ENCODE measurements at regions not wholly inside any gene's neighbourhood (a gene's known extent, or its start where the extent isn't known, plus 50 kb on each side); places are given as distances from the start of the nearest gene placed in this dataset.
"Not testable (repeated sequence)": the region's sequence is repeated elsewhere in the genome, so short reads cannot be mapped to it uniquely, and the experiment has no call there.

- not testable (repeated sequence) for TF ChIP-seq CTCF, POLR2A (IDR thresholded peaks at IDR 0.05)
These were observed 187.4 kb downstream of the TBC1D2B start for GRCh38 chr15:77889828-77890725.

Measured in thyroid gland (tissue), 4 donors.